ENCODE measurements at regions not wholly inside any gene's neighbourhood (a gene's known extent, or its start where the extent isn't known, plus 50 kb on each side); places are given as distances from the start of the nearest gene placed in this dataset.

DNA sequence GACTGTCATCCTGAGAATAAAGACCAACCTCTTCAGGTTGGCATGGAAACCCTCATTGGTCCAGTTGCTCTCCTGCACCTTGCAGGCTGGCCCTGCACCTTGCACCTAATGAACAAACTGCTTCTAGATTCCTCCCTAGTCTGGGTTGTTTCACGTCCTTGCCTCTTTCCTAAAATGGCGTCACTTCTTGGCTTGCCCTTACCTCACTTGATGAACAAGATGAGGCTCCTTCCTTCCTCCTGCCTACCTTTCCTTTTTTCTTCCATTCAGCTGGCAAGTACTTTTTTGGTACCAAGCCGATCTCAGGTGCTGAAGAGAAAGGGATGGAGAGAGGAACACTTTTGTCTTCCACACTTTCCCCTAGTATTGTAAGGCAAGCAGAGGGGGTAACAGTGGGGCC, 74.5 kb downstream of the MYCN start:
- TF ChIP-seq, protein P1, sequence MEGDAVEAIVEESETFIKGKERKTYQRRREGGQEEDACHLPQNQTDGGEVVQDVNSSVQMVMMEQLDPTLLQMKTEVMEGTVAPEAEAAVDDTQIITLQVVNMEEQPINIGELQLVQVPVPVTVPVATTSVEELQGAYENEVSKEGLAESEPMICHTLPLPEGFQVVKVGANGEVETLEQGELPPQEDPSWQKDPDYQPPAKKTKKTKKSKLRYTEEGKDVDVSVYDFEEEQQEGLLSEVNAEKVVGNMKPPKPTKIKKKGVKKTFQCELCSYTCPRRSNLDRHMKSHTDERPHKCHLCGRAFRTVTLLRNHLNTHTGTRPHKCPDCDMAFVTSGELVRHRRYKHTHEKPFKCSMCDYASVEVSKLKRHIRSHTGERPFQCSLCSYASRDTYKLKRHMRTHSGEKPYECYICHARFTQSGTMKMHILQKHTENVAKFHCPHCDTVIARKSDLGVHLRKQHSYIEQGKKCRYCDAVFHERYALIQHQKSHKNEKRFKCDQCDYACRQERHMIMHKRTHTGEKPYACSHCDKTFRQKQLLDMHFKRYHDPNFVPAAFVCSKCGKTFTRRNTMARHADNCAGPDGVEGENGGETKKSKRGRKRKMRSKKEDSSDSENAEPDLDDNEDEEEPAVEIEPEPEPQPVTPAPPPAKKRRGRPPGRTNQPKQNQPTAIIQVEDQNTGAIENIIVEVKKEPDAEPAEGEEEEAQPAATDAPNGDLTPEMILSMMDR (IDR thresholded peaks at IDR 0.05): no peak
- TF ChIP-seq POLR2A (IDR thresholded peaks at IDR 0.05): no peak
